GM19351 (cell line): ENCODE measurements at regions not wholly inside any gene's neighbourhood (a gene's known extent, or its start where the extent isn't known, plus 50 kb on each side); places are given as distances from the start of the nearest gene placed in this dataset.

Experiments used
- ATAC-seq: cut with Tn5 transposase; IDR thresholded peaks from one replicate; pipeline ENCODE4 v1.9.1; 2021; ENCODE audit warnings: mild to moderate bottlenecking, moderate library complexity; ENCODE audit not compliant: unreplicated experiment

- ATAC-seq: no peak
These were observed 172.2 kb downstream of the CDC5L start for GRCh38 chr6:44559486-44560270.

- no peak for ATAC-seq
These were observed 173.1 kb downstream of the CDC5L start for GRCh38 chr6:44560458-44561059.

GRCh38 chr6:44561060-44561623 lies 173.6 kb downstream of the CDC5L start:
- ATAC-seq: no peak

GRCh38 chr6:44561832-44562665 lies 174.5 kb downstream of the CDC5L start:
- no peak for ATAC-seq

GRCh38 chr6:44563397-44563796 lies 175.9 kb downstream of the CDC5L start:
- no peak for ATAC-seq

- no peak for ATAC-seq
These were observed 177.5 kb downstream of the CDC5L start for GRCh38 chr6:44564906-44565524.

GRCh38 chr6:44567406-44567805 lies 179.9 kb downstream of the CDC5L start:
- ATAC-seq: no peak

- ATAC-seq: no peak
These were observed 181.6 kb downstream of the CDC5L start for GRCh38 chr6:44569131-44569530.

GRCh38 chr6:44569931-44570385 lies 182.5 kb downstream of the CDC5L start:
- ATAC-seq: no peak

- ATAC-seq: no peak
These were observed 184.0 kb downstream of the CDC5L start for GRCh38 chr6:44571510-44571909.

GRCh38 chr6:44572346-44572745 lies 184.8 kb downstream of the CDC5L start:
- ATAC-seq: no peak

- no peak for ATAC-seq
These were observed 188.1 kb downstream of the CDC5L start for GRCh38 chr6:44575644-44576043.

- no peak for ATAC-seq
These were observed 188.7 kb downstream of the CDC5L start for GRCh38 chr6:44576132-44576631.

GRCh38 chr6:44580901-44581300 lies 193.4 kb downstream of the CDC5L start:
- no peak for ATAC-seq

GRCh38 chr6:44582930-44583329 lies 195.4 kb downstream of the CDC5L start:
- no peak for ATAC-seq

GRCh38 chr6:44590471-44590870 lies 203.0 kb downstream of the CDC5L start:
- ATAC-seq: no peak

- ATAC-seq: no peak
These were observed 206.0 kb downstream of the CDC5L start for GRCh38 chr6:44593539-44593944.

GRCh38 chr6:44594481-44594880 lies 207.0 kb downstream of the CDC5L start:
- ATAC-seq: no peak

GRCh38 chr6:44598679-44599078 lies 211.2 kb downstream of the CDC5L start:
- no peak for ATAC-seq

- no peak for ATAC-seq
These were observed 212.2 kb downstream of the CDC5L start for GRCh38 chr6:44599672-44600071.
